Activated CD4-positive, alpha-beta memory T cell treated with anti-CD3 and anti-CD28 coated beads, Interleukin-2, amount 10 ng/mL, durations not matched to agents 7 days and 5 days (primary cell): ENCODE measurements at regions not wholly inside any gene's neighbourhood (a gene's known extent, or its start where the extent isn't known, plus 50 kb on each side); places are given as distances from the start of the nearest gene placed in this dataset.
"Not testable (repeated sequence)": the region's sequence is repeated elsewhere in the genome, so short reads cannot be mapped to it uniquely, and the experiment has no call there.

Experiments used
- CTCF ChIA-PET: fragments of 350-600 bp; sonication (Branson Sonifier 250); formaldehyde crosslinking; loops from one replicate; lab custom pipeline; 2021; ENCODE audit warnings: antibody characterized with exemption, inconsistent platforms; lab: Charles Lee
- POLR2A ChIA-PET: fragments of 350-600 bp; sonication (Branson Sonifier 250); formaldehyde crosslinking; loops from one replicate; lab custom pipeline; 2021; ENCODE audit warnings: antibody characterized with exemption; lab: Charles Lee
- DNase-seq: peaks from one replicate; pipeline ENCODE4 v3.0.0-alpha.2; 2020
- H3K27ac Mint-ChIP-seq: one replicate; pipeline ENCODE4 v1.8.0; 2021; ENCODE audit warnings: mild to moderate bottlenecking, mixed read lengths
- H3K27me3 Mint-ChIP-seq: one replicate; pipeline ENCODE4 v1.8.0; 2021; ENCODE audit warnings: mixed read lengths
- H3K36me3 Mint-ChIP-seq: one replicate; pipeline ENCODE4 v1.8.0; 2021; ENCODE audit warnings: low read depth, mixed read lengths
- H3K4me1 Mint-ChIP-seq: one replicate; pipeline ENCODE4 v1.8.0; 2021; ENCODE audit warnings: mixed read lengths
- H3K4me3 Mint-ChIP-seq: one replicate; pipeline ENCODE4 v1.8.0; 2021; ENCODE audit warnings: mild to moderate bottlenecking, mixed read lengths
- H3K9me3 Mint-ChIP-seq: one replicate; pipeline ENCODE4 v1.8.0; 2021; ENCODE audit warnings: mixed read lengths

- no peaks in the 10 kb centered on the region for H3K4me1 Mint-ChIP-seq
- DNase-seq: no peak
- H3K36me3 Mint-ChIP-seq: no peaks in the 10 kb centered on the region
- no peak overlapping the region for H3K4me3 Mint-ChIP-seq
- H3K27ac Mint-ChIP-seq: no peak overlapping the region
- no peaks in the 10 kb centered on the region for H3K27me3 Mint-ChIP-seq
- H3K9me3 Mint-ChIP-seq: no peaks in the 10 kb centered on the region
- CTCF ChIA-PET: no interaction called here
- POLR2A ChIA-PET: no interaction called here
Measured at GRCh38 chr2:122080871-122081270, 325.4 kb downstream of the TSN start.

GRCh38 chr2:122081751-122082150 lies 326.3 kb downstream of the TSN start:
- Mint-ChIP-seq H3K27me3 (no peaks in the 10 kb centered on the region), H3K27ac (no peak overlapping the region), H3K4me3 (no peak overlapping the region), H3K36me3 (no peaks in the 10 kb centered on the region), H3K9me3 (no peaks in the 10 kb centered on the region), H3K4me1 (no peaks in the 10 kb centered on the region)
- ChIA-PET CTCF (no interaction called here), POLR2A (no interaction called here)
- no peak for DNase-seq

GRCh38 chr2:122083256-122084048 lies 328.0 kb downstream of the TSN start:
- Mint-ChIP-seq H3K27me3 (no peaks in the 10 kb centered on the region), H3K36me3 (no peaks in the 10 kb centered on the region), H3K4me1 (no peaks in the 10 kb centered on the region), H3K4me3 (no peak overlapping the region), H3K9me3 (no peaks in the 10 kb centered on the region), H3K27ac (no peak overlapping the region)
- CTCF ChIA-PET: no interaction called here
- POLR2A ChIA-PET: no interaction called here
- DNase-seq: no peak

GRCh38 chr2:122085672-122086071 lies 330.2 kb downstream of the TSN start:
- POLR2A ChIA-PET, H3K4me1 Mint-ChIP-seq, H3K4me3 Mint-ChIP-seq, H3K27me3 Mint-ChIP-seq, H3K36me3 Mint-ChIP-seq, H3K27ac Mint-ChIP-seq, CTCF ChIA-PET, H3K9me3 Mint-ChIP-seq, DNase-seq: not testable (repeated sequence)

- Mint-ChIP-seq H3K36me3 (no peaks in the 10 kb centered on the region), H3K27ac (no peak overlapping the region), H3K9me3 (no peaks in the 10 kb centered on the region), H3K27me3 (no peaks in the 10 kb centered on the region), H3K4me3 (no peak overlapping the region), H3K4me1 (no peaks in the 10 kb centered on the region)
- DNase-seq: no peak
- CTCF ChIA-PET: no interaction called here
- POLR2A ChIA-PET: no interaction called here
Measured at GRCh38 chr2:122094557-122094956, 339.1 kb downstream of the TSN start.

GRCh38 chr2:122096761-122097160 lies 341.3 kb downstream of the TSN start:
- Mint-ChIP-seq H3K27me3 (no peaks in the 10 kb centered on the region), H3K4me1 (no peaks in the 10 kb centered on the region), H3K4me3 (no peak overlapping the region), H3K27ac (no peak overlapping the region), H3K9me3 (no peaks in the 10 kb centered on the region), H3K36me3 (no peaks in the 10 kb centered on the region)
- ChIA-PET CTCF (no interaction called here), POLR2A (no interaction called here)
- DNase-seq: no peak

- ChIA-PET CTCF (no interaction called here), POLR2A (no interaction called here)
- Mint-ChIP-seq H3K36me3 (no peaks in the 10 kb centered on the region), H3K4me3 (no peak overlapping the region), H3K9me3 (no peaks in the 10 kb centered on the region), H3K27ac (no peak overlapping the region), H3K27me3 (no peaks in the 10 kb centered on the region), H3K4me1 (no peaks in the 10 kb centered on the region)
- no peak for DNase-seq
Measured at GRCh38 chr2:122098306-122098705, 342.9 kb downstream of the TSN start.

GRCh38 chr2:122100346-122100745 lies 344.9 kb downstream of the TSN start:
- Mint-ChIP-seq H3K27me3 (peaks cover 3% of the 10 kb centered on the region), H3K4me1 (no peaks in the 10 kb centered on the region), H3K4me3 (no peak overlapping the region), H3K27ac (no peak overlapping the region), H3K36me3 (no peaks in the 10 kb centered on the region), H3K9me3 (no peaks in the 10 kb centered on the region)
- ChIA-PET POLR2A (no interaction called here), CTCF (no interaction called here)
- DNase-seq: no peak

GRCh38 chr2:122100756-122101155 lies 345.3 kb downstream of the TSN start:
- no peak for DNase-seq
- H3K27me3 Mint-ChIP-seq: peaks cover 3% of the 10 kb centered on the region
- no peaks in the 10 kb centered on the region for H3K9me3 Mint-ChIP-seq
- H3K4me3 Mint-ChIP-seq: no peak overlapping the region
- POLR2A ChIA-PET: no interaction called here
- CTCF ChIA-PET: no interaction called here
- H3K27ac Mint-ChIP-seq: no peak overlapping the region
- H3K36me3 Mint-ChIP-seq: no peaks in the 10 kb centered on the region
- no peaks in the 10 kb centered on the region for H3K4me1 Mint-ChIP-seq

GRCh38 chr2:122101319-122101718 lies 345.9 kb downstream of the TSN start:
- H3K27me3 Mint-ChIP-seq: peaks cover 3% of the 10 kb centered on the region
- ChIA-PET CTCF (no interaction called here), POLR2A (no interaction called here)
- H3K36me3 Mint-ChIP-seq: no peaks in the 10 kb centered on the region
- no peak overlapping the region for H3K4me3 Mint-ChIP-seq
- no peaks in the 10 kb centered on the region for H3K4me1 Mint-ChIP-seq
- DNase-seq: no peak
- no peak overlapping the region for H3K27ac Mint-ChIP-seq
- no peaks in the 10 kb centered on the region for H3K9me3 Mint-ChIP-seq

- Mint-ChIP-seq H3K36me3 (no peaks in the 10 kb centered on the region), H3K4me1 (no peaks in the 10 kb centered on the region), H3K27me3 (peaks cover 3% of the 10 kb centered on the region), H3K9me3 (no peaks in the 10 kb centered on the region), H3K27ac (no peak overlapping the region), H3K4me3 (no peak overlapping the region)
- no peak for DNase-seq
- ChIA-PET CTCF (no interaction called here), POLR2A (no interaction called here)
Measured at GRCh38 chr2:122105171-122105876, 349.9 kb downstream of the TSN start.

- H3K9me3 Mint-ChIP-seq: no peaks in the 10 kb centered on the region
- H3K27ac Mint-ChIP-seq: no peak overlapping the region
- peaks cover 3% of the 10 kb centered on the region for H3K27me3 Mint-ChIP-seq
- DNase-seq: no peak
- ChIA-PET CTCF (no interaction called here), POLR2A (no interaction called here)
- no peaks in the 10 kb centered on the region for H3K4me1 Mint-ChIP-seq
- H3K36me3 Mint-ChIP-seq: no peaks in the 10 kb centered on the region
- H3K4me3 Mint-ChIP-seq: no peak overlapping the region
Measured at GRCh38 chr2:122105877-122106206, 350.4 kb downstream of the TSN start.

- POLR2A ChIA-PET: no interaction called here
- H3K4me3 Mint-ChIP-seq: no peak overlapping the region
- no peaks in the 10 kb centered on the region for H3K4me1 Mint-ChIP-seq
- no peak overlapping the region for H3K27ac Mint-ChIP-seq
- peaks cover 3% of the 10 kb centered on the region for H3K27me3 Mint-ChIP-seq
- CTCF ChIA-PET: no interaction called here
- DNase-seq: no peak
- no peaks in the 10 kb centered on the region for H3K9me3 Mint-ChIP-seq
- no peaks in the 10 kb centered on the region for H3K36me3 Mint-ChIP-seq
Measured at GRCh38 chr2:122108186-122108585, 352.7 kb downstream of the TSN start.
